ENCODE measurements at regions not wholly inside any gene's neighbourhood (a gene's known extent, or its start where the extent isn't known, plus 50 kb on each side); places are given as distances from the start of the nearest gene placed in this dataset.
A peak's percentile ranks its signal among the peaks of the same experiment; 100 is the strongest.

DNA sequence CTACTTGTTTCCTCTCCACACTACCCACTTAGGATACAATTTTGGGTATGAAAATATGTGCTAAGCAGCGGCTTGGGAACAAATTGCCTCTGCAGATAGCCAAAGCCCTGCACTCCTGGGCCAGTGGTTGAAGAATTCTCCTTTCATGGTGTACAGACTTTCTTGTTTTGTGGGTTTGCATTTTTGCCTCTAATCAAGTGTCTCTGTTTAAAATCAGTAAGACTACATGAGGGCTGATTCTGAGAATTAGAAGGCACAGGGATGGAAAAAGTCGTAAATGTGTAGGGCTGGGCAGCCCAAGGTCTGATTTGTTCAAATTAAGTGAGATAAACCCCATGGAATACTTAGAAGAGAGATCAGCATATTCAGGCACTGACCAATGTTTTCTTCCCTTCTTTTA is 103.7 kb upstream of the CD180 start:
- no peak overlapping the region for H2AFZ ChIP-seq
- H3K4me1 ChIP-seq (ENCODE audit: insufficient read depth): peaks cover 16% of the 10 kb centered on the region
- 54% methylated on average over 2 of the region's 2 CpGs for WGBS (ENCODE audit: low lambda C conversion rate, missing lambda C conversion rate)
- no peaks in the 10 kb centered on the region for H3K79me2 ChIP-seq
- no peak overlapping the region for H3K4me3 ChIP-seq
- no peaks in the 10 kb centered on the region for H3K27me3 ChIP-seq
- no peaks in the 10 kb centered on the region for H3K9me3 ChIP-seq (ENCODE audit: low read depth)
- no peak for DNase-seq (ENCODE audit: low spot score)
- H3K27ac ChIP-seq: peak overlapping the region; percentile 57
- no peaks in the 10 kb centered on the region for H3K9me2 ChIP-seq (replicated peaks; ENCODE audit: insufficient read depth)
- no peak for TF ChIP-seq EZH2 (IDR thresholded peaks at IDR 0.05; ENCODE audit: borderline replicate concordance)
- no peak for TF ChIP-seq EZH2phosphoT487 (IDR thresholded peaks at IDR 0.05; ENCODE audit: low read depth, severe bottlenecking, unreplicated experiment)
- TF ChIP-seq, protein P1, sequence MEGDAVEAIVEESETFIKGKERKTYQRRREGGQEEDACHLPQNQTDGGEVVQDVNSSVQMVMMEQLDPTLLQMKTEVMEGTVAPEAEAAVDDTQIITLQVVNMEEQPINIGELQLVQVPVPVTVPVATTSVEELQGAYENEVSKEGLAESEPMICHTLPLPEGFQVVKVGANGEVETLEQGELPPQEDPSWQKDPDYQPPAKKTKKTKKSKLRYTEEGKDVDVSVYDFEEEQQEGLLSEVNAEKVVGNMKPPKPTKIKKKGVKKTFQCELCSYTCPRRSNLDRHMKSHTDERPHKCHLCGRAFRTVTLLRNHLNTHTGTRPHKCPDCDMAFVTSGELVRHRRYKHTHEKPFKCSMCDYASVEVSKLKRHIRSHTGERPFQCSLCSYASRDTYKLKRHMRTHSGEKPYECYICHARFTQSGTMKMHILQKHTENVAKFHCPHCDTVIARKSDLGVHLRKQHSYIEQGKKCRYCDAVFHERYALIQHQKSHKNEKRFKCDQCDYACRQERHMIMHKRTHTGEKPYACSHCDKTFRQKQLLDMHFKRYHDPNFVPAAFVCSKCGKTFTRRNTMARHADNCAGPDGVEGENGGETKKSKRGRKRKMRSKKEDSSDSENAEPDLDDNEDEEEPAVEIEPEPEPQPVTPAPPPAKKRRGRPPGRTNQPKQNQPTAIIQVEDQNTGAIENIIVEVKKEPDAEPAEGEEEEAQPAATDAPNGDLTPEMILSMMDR (IDR thresholded peaks at IDR 0.05; ENCODE audit: poor library complexity): no peak
- H3K4me2 ChIP-seq: no peak overlapping the region
- no peaks in the 10 kb centered on the region for H3K36me3 ChIP-seq (replicated peaks; ENCODE audit: insufficient read depth, low read depth)
- H4K20me1 ChIP-seq (ENCODE audit: insufficient read depth, poor library complexity, severe bottlenecking): no peaks in the 10 kb centered on the region

DNA sequence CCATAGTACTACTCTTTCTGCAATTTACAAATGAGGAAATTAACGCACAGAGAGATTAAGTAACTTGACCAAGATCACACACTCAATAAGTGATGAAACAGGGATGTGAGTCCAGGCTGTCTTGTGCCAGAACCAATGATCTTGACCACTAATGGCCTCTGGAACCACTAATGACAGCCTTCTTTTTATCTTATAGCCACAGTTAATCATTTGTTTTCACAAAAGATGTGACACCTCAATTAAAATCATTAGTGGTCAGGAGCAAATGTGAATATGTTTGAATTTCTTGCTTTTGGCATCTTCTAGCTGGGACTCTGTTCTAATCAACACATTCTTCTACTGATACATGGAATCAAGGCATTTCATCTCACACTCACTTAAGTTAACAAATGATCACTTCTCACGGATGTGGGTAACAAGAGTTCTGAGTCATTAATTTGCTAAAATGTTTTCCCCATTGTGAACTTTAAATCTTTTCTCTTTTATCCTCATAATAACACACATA is 102.7 kb upstream of the CD180 start:
- no peaks in the 10 kb centered on the region for H3K79me2 ChIP-seq
- no peaks in the 10 kb centered on the region for H4K20me1 ChIP-seq (ENCODE audit: insufficient read depth, poor library complexity, severe bottlenecking)
- no peaks in the 10 kb centered on the region for H3K27me3 ChIP-seq
- H3K9me2 ChIP-seq (replicated peaks; ENCODE audit: insufficient read depth): no peaks in the 10 kb centered on the region
- WGBS (ENCODE audit: low lambda C conversion rate, missing lambda C conversion rate): 85% methylated on average over 2 of the region's 2 CpGs
- no peak overlapping the region for H3K4me3 ChIP-seq
- H3K27ac ChIP-seq: peak overlapping the region; percentile 57
- no peaks in the 10 kb centered on the region for H3K9me3 ChIP-seq (ENCODE audit: low read depth)
- H3K4me1 ChIP-seq (ENCODE audit: insufficient read depth): peaks cover 16% of the 10 kb centered on the region
- H2AFZ ChIP-seq: no peak overlapping the region
- H3K4me2 ChIP-seq: no peak overlapping the region
- no peak for DNase-seq (ENCODE audit: low spot score)
- H3K36me3 ChIP-seq (replicated peaks; ENCODE audit: insufficient read depth, low read depth): no peaks in the 10 kb centered on the region
- TF ChIP-seq EZH2phosphoT487 (IDR thresholded peaks at IDR 0.05; ENCODE audit: low read depth, severe bottlenecking, unreplicated experiment): no peak
- TF ChIP-seq, protein P1 (IDR thresholded peaks at IDR 0.05; ENCODE audit: poor library complexity): no peak
- TF ChIP-seq EZH2 (IDR thresholded peaks at IDR 0.05; ENCODE audit: borderline replicate concordance): no peak

DNA sequence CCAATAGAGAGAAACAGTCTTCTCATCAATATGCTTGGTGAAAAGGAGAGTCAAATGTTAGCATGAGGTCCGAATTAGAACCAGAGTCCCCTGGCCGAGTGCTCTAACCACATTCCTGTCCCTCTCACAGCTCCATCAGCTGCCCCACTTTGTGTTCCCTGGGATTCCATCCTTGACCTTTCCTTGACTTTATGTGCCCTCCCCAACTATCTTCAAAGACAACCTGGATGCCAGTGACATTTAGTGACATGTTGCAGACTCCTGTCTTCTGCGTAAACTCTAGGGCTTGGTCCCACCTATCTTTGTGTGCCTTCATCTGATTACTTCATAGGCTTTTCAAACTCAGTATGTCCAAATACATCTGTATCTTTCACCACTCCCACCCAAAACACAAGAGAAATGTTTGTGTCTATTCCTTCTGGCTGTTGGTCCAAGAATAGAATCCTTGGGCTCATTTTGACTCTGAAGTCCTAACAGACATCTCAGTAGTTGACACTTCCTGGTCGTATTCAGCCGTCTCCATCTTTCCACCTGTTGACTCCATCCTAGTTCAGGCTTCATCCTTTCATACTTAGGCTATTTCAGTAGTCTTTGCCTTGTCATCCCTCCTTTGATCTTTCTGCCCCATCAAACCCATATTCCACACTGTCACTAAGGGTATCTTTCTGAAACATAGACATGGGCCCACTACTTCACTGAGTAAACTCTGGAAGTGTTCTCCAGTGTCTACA is 101.4 kb upstream of the CD180 start:
- Histone ChIP-seq H3K4me1 (ENCODE audit: insufficient read depth) (peaks cover 16% of the 10 kb centered on the region), H3K27me3 (no peaks in the 10 kb centered on the region), H3K9me3 (ENCODE audit: low read depth) (no peaks in the 10 kb centered on the region), H3K4me2 (no peak overlapping the region), H3K36me3 (replicated peaks; ENCODE audit: insufficient read depth, low read depth) (no peaks in the 10 kb centered on the region), H2AFZ (no peak overlapping the region), H3K79me2 (no peaks in the 10 kb centered on the region), H3K9me2 (replicated peaks; ENCODE audit: insufficient read depth) (no peaks in the 10 kb centered on the region), H4K20me1 (ENCODE audit: insufficient read depth, poor library complexity, severe bottlenecking) (no peaks in the 10 kb centered on the region), H3K27ac (no peak overlapping the region), H3K4me3 (no peak overlapping the region)
- no peak for DNase-seq (ENCODE audit: low spot score)
- 77% methylated on average over 5 of the region's 5 CpGs for WGBS (ENCODE audit: low lambda C conversion rate, missing lambda C conversion rate)
- no peak for TF ChIP-seq EZH2phosphoT487 (IDR thresholded peaks at IDR 0.05; ENCODE audit: low read depth, severe bottlenecking, unreplicated experiment)
- TF ChIP-seq EZH2 (IDR thresholded peaks at IDR 0.05; ENCODE audit: borderline replicate concordance): no peak
- TF ChIP-seq, protein P1 (IDR thresholded peaks at IDR 0.05; ENCODE audit: poor library complexity): no peak

All from hepatocyte (in vitro differentiated cells).